LNCaP clone FGC (cell line): ENCODE measurements at regions not wholly inside any gene's neighbourhood (a gene's known extent, or its start where the extent isn't known, plus 50 kb on each side); places are given as distances from the start of the nearest gene placed in this dataset.
"Not testable (repeated sequence)": the region's sequence is repeated elsewhere in the genome, so short reads cannot be mapped to it uniquely, and the experiment has no call there.

Source experiments
- DNase-seq: peaks from one replicate; pipeline ENCODE4 v3.0.0-alpha.2; 2011; ENCODE audit warnings: low read depth
- H3K4me3 ChIP-seq: 2 replicates; pipeline ENCODE4 v1.5.1; 2011; ENCODE audit warnings: mild to moderate bottlenecking, low read depth, low read length, control low read depth
- CTCF ChIP-seq: IDR thresholded peaks from 2 replicates; pipeline ENCODE4 v1.5.1; 2012; ENCODE audit warnings: mild to moderate bottlenecking; ENCODE audit not compliant: control insufficient read depth, insufficient read depth; ENCODE audit errors: extremely low read depth

- no peak overlapping the region for H3K4me3 ChIP-seq
- DNase-seq = no peak
- no peak for TF ChIP-seq CTCF
Observed at GRCh38 chr2:166727095-166727494, 161.2 kb upstream of the XIRP2 start.

DNA sequence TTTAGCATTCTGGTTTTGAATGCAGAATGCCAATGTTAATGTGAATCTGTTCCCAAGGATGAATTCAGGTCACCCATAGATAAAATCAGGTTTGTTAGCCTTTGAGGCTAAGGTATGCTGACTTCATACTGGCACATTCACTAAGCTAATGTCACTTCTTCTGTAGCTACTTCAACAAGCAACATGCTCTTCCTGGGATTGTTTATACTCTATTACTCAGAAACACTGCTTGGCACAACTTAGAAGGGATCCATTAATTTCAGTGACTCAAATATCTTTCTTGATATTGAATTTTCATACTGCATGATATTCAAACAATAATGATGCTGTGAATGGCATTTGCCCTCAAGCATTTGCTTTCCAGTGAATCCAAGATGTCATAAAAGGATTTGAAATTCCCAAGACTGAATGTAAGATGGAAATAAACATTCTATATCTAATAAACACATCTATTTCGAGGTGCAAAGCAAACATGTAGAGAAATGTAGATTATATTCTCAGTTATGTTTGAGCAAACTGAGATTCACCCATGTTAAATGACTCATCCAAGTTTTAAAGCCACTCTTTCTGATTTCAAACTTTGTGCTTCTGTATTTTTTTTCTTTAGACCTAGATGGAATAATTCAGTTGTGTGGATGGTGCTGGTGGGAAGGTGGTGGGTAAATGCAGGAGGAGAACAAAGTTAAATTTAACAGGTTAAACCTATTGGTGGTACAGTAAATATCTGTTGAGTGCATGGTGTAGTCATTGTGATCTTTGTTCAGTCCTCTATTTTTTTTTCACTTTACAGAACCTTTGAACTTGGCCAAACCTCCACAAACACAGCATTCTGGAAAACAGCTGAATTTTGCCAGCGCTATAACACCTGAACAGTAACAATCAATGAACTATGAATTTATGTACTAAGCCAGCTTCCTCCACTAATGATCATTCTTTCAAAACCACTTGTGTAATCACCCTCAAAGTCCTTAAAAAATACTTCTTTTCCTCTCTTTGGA, 162.1 kb upstream of the XIRP2 start:
- no peak for DNase-seq
- no peak for TF ChIP-seq CTCF
- no peak overlapping the region for H3K4me3 ChIP-seq

DNA sequence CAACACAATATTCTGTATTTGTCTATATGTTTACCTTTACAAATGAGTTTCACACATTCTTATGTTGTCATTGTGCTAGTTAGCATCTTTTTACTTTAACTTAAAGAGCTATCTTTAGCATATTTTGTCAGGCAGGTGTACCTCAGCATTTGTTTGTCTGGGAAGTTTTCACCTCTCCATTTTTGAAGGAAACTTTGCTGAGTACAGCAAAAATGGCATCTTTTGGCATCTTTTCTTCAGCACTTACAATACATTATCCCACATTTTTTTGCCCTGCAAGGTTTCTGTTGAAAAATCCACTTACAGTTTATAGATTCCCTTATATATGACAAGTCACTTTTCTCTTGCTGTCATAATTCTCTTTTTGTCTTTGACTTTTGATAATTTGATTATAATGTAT, 171.3 kb upstream of the XIRP2 start:
- no peak for DNase-seq
- no peak overlapping the region for H3K4me3 ChIP-seq
- no peak for TF ChIP-seq CTCF

DNA sequence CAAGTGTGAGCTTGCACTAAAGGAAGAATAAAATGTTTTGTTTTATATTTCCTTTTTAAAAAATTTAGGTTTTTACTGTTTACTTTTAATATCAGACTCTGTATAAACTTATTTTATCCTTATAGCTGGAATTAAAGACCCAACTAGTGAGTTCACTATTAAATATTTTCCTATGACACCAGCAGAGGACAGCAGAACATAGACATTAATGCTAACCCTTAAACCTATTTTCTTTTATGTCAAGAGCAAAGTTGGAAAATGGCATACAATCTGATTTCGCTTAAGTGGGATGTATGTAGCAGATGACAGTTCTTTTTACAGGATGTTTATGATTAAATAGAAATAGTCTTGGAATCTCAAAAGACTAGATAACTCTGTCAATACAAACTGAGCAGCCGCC, 188.2 kb upstream of the XIRP2 start:
- no peak for DNase-seq
- H3K4me3 ChIP-seq = no peak overlapping the region
- peak; percentile 64 for TF ChIP-seq CTCF

- DNase-seq = no peak
Observed at GRCh38 chr2:166695154-166695553, 193.1 kb upstream of the XIRP2 start.

GRCh38 chr2:166686057-166686456, 192.0 kb upstream of the SCN7A start:
- not testable (repeated sequence) for DNase-seq, H3K4me3 ChIP-seq

More at GRCh38 chr2:166695154-166695553, 193.1 kb upstream of the XIRP2 start:
- H3K4me3 ChIP-seq = no peak overlapping the region
- no peak for TF ChIP-seq CTCF

- no peak for TF ChIP-seq CTCF
- H3K4me3 ChIP-seq = no peak overlapping the region
- DNase-seq = no peak
Observed at GRCh38 chr2:166677996-166678395, 183.9 kb upstream of the SCN7A start.
